HG02943 (cell line): ENCODE measurements at regions not wholly inside any gene's neighbourhood (a gene's known extent, or its start where the extent isn't known, plus 50 kb on each side); places are given as distances from the start of the nearest gene placed in this dataset.
"Not testable (repeated sequence)": the region's sequence is repeated elsewhere in the genome, so short reads cannot be mapped to it uniquely, and the experiment has no call there.

ENCODE experiments used
- ATAC-seq: cut with Tn5 transposase; IDR thresholded peaks from one replicate; pipeline ENCODE4 v1.9.1; 2021; ENCODE audit warnings: mild to moderate bottlenecking, low read depth, moderate library complexity; ENCODE audit not compliant: unreplicated experiment

DNA sequence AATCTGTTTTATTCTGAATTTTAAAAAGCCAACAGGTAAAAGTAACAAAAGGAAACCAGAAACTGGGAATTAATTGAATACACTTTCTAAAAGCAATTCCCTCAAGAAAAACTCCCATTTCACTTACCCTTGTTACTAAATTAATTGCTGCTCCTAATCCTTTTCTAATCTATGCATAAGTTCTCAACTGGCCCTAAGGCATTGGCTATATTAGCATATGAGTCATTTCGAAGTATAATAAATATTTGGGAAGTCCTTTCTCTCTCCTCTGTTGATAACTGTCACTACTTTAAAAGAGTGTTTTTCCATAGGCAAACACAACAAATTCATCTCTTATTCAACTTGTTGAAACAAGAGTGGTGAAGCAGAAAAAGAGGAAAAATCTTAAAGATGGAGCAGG is 486.5 kb upstream of the HTR2C start:
- no peak for ATAC-seq

GRCh38 chrX:114095789-114096188 is 488.1 kb upstream of the HTR2C start:
- ATAC-seq = no peak

GRCh38 chrX:114087543-114087942 is 496.3 kb upstream of the HTR2C start:
- ATAC-seq = no peak

GRCh38 chrX:114077773-114078172 is 506.1 kb upstream of the HTR2C start:
- ATAC-seq = no peak

GRCh38 chrX:114075073-114075673 is 508.7 kb upstream of the HTR2C start:
- ATAC-seq = no peak

DNA sequence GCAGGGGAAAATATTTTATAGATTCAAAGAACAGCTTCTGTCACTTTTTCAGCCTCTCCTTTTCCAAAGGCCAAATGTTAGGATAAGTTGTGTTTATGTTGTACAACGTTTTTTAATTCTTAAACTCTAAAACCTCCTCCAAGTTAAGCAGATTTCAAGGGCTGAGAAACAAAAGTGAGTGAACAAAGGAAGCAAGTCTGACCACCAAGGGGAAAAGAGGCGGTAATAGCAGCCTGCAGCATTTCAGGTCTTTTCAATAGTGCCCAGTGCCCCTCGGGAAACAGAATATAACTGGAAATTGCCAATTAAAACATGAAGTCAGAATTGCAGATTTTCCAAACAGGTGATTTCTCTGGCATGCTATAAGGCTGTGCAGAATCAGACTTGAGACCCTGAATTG is 510.0 kb upstream of the HTR2C start:
- no peak for ATAC-seq

GRCh38 chrX:114071412-114071811 is 512.5 kb upstream of the HTR2C start:
- no peak for ATAC-seq

GRCh38 chrX:114065577-114066223 is 518.2 kb upstream of the HTR2C start:
- no peak for ATAC-seq

DNA sequence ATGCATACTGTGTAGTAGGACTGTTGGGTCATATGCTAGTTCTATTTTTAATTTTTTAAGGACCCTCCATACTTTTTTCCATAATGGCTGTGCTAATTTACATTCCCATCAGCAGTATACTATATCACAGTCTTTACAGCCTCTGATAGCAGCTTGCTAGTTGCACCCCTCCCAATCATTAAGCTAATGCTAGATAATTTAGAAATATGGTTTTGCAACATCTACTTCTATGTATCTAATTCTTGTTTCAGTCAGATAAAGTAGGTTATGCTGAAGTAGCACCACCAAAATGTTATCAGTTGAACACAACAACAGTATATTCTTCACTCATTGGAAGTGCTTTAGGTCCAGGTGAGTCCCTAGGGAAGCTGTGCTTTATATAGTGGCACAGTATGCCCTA is 522.7 kb upstream of the HTR2C start:
- ATAC-seq = no peak

DNA sequence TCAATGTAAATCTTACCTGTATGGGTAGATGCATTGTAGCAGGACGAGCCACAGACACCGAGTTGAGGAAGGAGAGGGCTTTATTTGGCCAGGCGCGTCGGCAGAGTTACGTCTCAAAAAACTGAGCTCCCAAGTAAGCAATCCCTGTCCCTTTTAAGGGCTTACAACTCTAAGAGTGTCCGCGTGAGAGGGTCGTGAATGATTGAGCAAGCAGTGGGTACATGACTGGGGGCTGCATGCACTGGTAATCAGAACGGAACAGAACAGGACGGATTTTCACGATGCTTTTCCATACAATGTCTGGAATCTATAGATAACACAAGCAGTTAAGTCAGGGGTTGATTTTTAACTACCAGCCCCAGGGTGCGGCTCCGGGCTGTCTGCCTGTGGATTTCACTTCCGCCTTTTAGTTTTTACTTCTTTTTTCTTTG is 524.9 kb upstream of the HTR2C start:
- ATAC-seq = no peak

- not testable (repeated sequence) for ATAC-seq
Observed at GRCh38 chrX:114057422-114057821, 526.5 kb upstream of the HTR2C start.

DNA sequence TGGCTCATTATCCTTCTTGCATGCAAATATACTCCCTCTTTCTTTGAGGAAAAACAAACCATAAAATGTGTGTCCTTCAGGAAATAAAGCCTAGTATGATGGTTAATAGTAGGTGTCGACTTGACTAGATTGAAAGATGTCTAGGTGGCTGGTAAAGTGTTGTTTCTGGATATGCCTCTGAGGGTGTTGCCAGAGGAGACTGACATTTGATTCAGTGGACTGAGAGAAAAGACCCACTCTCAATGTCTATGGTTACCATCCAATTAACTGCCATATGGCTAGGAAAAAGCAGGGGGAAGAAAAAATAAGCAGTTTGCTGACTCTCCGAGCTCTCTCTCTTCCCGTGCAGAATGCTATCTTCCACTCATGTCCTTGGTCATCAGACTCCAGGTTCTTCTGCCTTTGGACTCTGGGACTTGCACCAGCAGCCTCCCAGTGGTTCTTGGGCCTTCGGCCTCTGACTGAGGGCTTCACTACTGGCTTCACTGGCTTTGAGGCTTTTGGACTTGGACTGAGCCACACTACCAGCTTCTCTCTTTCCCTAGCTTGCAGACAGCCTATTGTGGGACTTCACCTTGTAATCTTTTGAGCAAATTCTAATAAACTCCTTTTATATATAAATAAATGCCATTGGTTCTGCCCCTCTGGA is 532.1 kb upstream of the HTR2C start:
- no peak for ATAC-seq

DNA sequence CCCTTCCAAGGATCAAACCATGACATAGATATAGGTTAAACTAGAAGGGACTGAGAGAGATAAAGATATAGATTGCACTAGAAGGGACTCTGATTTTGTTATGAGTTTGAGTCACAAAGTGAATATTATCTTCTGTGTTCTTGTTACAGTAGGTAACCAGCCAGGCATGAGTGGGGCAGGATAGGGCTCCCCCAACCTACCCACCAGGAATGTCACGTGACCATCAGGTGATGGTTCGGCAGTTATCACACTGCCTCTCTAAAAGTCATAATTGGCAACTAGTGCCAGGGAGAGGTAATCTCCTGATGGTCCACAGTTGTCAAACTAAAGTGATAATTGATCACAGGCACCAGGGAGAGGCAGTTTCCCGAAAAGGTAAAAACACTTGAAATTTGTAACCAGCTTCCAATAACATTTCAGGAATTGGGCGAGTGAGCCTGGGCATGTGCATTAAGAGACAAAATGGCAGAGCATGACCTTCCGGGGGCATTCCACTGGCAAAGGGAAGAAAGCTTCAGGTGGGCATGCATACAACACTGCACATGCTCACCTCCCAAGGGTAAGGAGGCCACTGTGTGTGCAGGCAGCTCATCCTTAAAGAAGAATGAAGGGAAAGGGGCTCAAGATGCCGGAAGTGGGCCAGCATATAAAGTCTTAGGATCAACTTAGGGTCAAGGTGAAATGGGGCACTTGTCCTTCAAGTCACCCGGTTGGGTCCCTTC is 533.6 kb upstream of the HTR2C start:
- no peak for ATAC-seq

GRCh38 chrX:114049063-114049462 is 534.8 kb upstream of the HTR2C start:
- no peak for ATAC-seq

DNA sequence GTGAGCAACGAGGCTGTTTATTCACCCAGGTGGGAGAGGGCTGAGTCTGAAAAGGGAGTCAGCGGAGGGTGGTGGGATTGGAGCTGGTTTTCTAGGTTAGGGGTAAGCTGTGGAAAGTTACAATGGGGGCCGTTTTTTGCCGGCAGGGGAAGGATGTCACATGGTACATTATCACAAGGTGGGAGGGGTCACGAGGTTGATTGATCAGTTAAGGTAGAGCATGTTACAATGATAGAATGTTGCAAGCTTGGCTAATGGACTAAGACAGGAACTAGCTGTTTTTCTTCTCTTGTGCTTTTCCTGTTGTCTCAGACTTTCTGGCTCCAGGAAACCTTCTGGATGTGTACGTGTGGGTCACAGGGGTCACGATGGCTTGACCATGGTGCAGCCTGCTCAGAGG is 536.3 kb upstream of the HTR2C start:
- ATAC-seq = no peak

GRCh38 chrX:114046695-114047279 is 537.1 kb upstream of the HTR2C start:
- ATAC-seq = no peak

DNA sequence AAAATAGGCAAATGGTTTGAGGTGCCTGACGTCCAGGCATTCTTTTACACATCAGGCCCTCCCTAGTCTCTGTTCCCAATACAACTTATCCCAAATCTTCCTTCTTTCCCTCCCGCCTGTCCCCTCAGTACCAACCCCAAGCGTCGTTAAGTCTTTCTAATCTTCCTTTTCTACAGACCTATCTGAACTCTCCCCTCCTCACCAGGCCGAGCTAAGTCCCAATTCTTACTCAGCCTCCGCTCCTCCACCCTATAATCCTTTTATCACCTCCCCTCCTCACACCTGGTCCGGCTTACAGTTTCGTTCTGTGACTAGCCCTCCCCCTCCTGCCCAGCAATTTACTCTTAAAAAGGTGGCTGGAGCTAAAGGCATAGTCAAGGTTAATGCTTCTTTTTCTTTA is 542.4 kb upstream of the HTR2C start:
- not testable (repeated sequence) for ATAC-seq

DNA sequence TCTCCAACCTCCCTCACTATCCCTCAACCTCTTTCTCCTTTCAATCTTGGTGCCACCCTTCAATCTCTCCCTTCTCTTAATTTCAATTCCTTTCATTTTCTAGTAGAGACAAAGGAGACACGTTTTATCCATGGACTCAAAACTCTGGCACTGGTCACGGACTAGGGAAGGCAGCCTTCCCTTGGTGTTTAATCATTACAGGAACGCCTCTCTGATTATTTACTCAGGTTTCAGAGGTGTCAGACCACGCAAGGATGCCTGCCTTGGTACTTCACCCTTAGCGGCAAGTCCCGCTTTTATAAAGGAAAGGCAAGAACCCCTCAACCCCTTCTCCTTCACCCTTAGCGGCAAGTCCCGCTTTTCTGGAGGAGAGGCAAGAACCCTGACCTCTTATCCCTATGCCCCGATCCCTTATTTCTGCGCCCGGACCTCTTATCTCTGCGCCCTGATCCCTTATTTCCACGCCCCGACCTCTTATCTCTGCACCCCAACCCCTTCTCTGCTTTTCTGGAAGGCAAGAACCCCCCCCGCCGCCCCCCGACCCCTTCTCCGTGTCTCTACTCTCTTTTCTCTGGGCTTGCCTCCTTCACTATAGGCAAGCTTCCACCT is 543.1 kb upstream of the HTR2C start:
- not testable (repeated sequence) for ATAC-seq

DNA sequence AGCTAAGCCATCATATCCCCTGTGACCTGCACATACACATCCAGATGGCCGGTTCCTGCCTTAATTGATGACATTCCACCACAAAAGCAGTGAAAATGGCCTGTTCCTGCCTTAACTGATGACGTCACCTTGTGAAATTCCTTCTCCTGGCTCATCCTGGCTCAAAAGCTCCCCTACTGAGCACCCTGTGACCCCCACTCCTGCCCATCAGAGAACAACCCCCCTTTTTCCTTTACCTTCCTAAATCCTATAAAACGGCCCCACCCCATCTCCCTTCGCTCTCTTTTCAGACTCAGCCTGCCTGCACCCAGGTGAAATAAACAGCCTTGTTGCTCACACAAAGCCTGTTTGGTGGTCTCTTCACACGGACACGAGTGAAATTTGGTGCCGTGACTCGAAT is 543.8 kb upstream of the HTR2C start:
- ATAC-seq = not testable (repeated sequence)

DNA sequence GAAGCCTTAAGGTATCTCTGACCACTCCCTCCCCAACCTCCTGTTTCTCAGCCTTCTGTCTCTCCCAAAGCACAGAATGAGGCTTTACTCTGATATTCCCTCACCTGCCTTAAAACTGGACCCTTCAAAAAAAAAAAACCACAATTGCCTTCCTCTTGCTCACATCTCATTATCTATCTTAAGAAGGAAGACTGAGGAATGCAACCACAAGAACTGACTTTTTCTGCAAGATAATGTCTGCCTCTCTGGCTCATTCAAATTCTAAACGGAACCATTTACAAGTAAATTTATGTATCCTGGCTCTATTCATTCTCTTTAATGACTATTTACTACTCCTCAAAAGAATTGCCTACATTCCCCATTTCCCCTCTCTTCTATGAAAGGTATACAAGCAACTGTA is 545.5 kb upstream of the HTR2C start:
- ATAC-seq = no peak

DNA sequence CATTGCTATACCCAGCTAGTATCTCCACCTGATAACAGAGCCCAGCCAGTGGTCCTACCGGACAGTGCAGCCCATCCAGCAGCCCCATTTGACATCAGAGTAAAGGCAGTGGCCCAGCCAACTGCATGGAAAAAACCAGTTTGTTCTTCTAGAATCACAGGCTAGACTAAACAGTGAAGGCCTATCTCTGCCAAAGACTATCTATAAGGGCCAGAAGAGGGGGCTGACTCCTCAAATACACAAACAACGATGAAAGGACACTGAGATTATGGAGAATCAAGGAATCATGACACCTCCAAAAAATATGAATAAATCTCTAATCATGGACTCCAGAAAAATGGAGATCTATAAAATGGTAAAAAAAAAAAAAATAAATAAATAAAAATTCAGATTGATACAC is 546.4 kb upstream of the HTR2C start:
- no peak for ATAC-seq
